ENCODE measurements at regions not wholly inside any gene's neighbourhood (a gene's known extent, or its start where the extent isn't known, plus 50 kb on each side); places are given as distances from the start of the nearest gene placed in this dataset.
"Not testable (repeated sequence)": the region's sequence is repeated elsewhere in the genome, so short reads cannot be mapped to it uniquely, and the experiment has no call there.

DNA sequence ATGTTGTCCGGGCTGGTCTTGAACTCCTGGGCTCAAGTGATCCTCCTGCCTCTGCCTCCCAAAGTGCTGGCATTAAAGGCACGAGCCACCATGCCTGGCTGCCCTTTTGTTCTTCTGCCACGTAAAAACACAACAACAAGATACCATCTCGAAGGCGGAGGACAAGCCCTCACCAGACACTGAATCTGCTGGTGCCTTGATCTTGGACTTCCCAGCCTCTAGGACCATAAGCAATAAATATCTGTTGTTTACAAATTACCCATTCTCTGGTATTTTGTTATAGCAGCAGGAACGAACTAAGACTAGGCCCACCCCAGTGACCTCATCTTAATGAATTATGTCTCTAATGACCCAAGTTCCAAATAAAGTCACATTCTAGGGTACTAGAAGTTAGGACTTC, 128.4 kb upstream of the CACNA1A start:
- no TSS peak for BruUV-seq (replicated peaks)

DNA sequence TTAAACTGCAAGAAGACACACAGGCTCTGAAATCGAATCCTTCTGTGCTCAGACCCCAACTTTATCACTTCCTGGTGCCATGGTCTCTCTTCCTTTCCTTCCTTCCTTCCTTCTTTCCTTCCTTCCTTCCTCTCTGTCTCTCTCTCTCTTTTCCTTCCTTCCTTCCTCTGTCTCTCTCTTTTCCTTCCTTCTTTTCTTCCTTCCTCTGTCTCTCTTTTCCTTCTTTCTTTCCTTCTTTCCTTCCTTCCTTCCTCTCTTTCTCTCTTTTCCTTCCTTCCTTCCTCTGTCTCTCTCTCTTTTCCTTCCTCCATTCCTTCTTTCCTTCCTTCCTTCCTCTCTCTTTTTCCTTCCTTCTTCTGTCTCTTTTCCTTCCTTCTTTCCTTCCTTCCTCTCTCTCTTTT, 127.2 kb upstream of the CACNA1A start:
- no peaks in the 10 kb centered on the region for H4K20me1 ChIP-seq (ENCODE audit: low read length)
- H3K27me3 ChIP-seq (ENCODE audit: low read length), result no peaks in the 10 kb centered on the region
- H3K9me3 ChIP-seq (ENCODE audit: low read length), result 0 out of 2 replicates have a peak, but pooled peaks cover 4% of the 10 kb centered on the region
- POLR2A ChIA-PET (ENCODE audit: unreplicated experiment), result no interaction called here
- ATAC-seq (no peak), DNase-seq (no peak)
- peak overlapping the region; percentile 39 for H2AFZ ChIP-seq (ENCODE audit: low read length)
- CTCF ChIA-PET, result interaction anchor here (0.6 kb wide), 1 partner anchor 43 kb away, joined by 4 read pairs; no protein-coding TSS in a partner anchor
- H3K9ac ChIP-seq (ENCODE audit: low read length), result no peak overlapping the region
- no peak for TF ChIP-seq EZH2phosphoT487 (IDR thresholded peaks at IDR 0.05; ENCODE audit: borderline replicate concordance, low read length)
- TF ChIP-seq, protein P1, sequence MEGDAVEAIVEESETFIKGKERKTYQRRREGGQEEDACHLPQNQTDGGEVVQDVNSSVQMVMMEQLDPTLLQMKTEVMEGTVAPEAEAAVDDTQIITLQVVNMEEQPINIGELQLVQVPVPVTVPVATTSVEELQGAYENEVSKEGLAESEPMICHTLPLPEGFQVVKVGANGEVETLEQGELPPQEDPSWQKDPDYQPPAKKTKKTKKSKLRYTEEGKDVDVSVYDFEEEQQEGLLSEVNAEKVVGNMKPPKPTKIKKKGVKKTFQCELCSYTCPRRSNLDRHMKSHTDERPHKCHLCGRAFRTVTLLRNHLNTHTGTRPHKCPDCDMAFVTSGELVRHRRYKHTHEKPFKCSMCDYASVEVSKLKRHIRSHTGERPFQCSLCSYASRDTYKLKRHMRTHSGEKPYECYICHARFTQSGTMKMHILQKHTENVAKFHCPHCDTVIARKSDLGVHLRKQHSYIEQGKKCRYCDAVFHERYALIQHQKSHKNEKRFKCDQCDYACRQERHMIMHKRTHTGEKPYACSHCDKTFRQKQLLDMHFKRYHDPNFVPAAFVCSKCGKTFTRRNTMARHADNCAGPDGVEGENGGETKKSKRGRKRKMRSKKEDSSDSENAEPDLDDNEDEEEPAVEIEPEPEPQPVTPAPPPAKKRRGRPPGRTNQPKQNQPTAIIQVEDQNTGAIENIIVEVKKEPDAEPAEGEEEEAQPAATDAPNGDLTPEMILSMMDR (conservative IDR thresholded peaks at IDR 0.05; ENCODE audit: low read depth, low read length), result no peak
- TF ChIP-seq EZH2 (IDR thresholded peaks at IDR 0.05; ENCODE audit: low read length, unreplicated experiment), result no peak
- no peak overlapping the region for H3K4me3 ChIP-seq (ENCODE audit: low read length)
- H3K9me2 ChIP-seq (replicated peaks; ENCODE audit: low read length), result no peaks in the 10 kb centered on the region
- no peak overlapping the region for H3K27ac ChIP-seq (ENCODE audit: low read length)
- no TSS peak for BruUV-seq (replicated peaks)
- peak overlapping the region; percentile 44 for H3K4me2 ChIP-seq (ENCODE audit: low read length)
- intact Hi-C loops (cut with micrococcal nuclease), result no loop called here
- H3K4me1 ChIP-seq (ENCODE audit: insufficient read depth, low read length), result peaks cover 29% of the 10 kb centered on the region
- H3K36me3 ChIP-seq (ENCODE audit: low read depth, low read length), result no peaks in the 10 kb centered on the region
- no peaks in the 10 kb centered on the region for H3K79me2 ChIP-seq (ENCODE audit: low read length)
- H3F3A ChIP-seq (ENCODE audit: low read length, unreplicated experiment), result no peaks in the 10 kb centered on the region

More for the DNA sequence above, 128.4 kb upstream of the CACNA1A start:
- ChIA-PET CTCF (interaction anchor here (0.6 kb wide), 1 partner anchor 25 kb away, joined by 3 read pairs; no protein-coding TSS in a partner anchor), POLR2A (ENCODE audit: unreplicated experiment) (no interaction called here)
- Histone ChIP-seq H3K4me2 (ENCODE audit: low read length) (no peak overlapping the region), H3F3A (ENCODE audit: low read length, unreplicated experiment) (no peaks in the 10 kb centered on the region), H3K9me3 (ENCODE audit: low read length) (0 out of 2 replicates have a peak, but pooled peaks cover 4% of the 10 kb centered on the region), H3K27me3 (ENCODE audit: low read length) (no peaks in the 10 kb centered on the region), H3K9ac (ENCODE audit: low read length) (no peak overlapping the region), H3K36me3 (ENCODE audit: low read depth, low read length) (no peaks in the 10 kb centered on the region), H3K4me1 (ENCODE audit: insufficient read depth, low read length) (peaks cover 26% of the 10 kb centered on the region), H3K9me2 (replicated peaks; ENCODE audit: low read length) (no peaks in the 10 kb centered on the region), H3K4me3 (ENCODE audit: low read length) (no peak overlapping the region), H3K27ac (ENCODE audit: low read length) (no peak overlapping the region), H3K79me2 (ENCODE audit: low read length) (no peaks in the 10 kb centered on the region), H2AFZ (ENCODE audit: low read length) (no peak overlapping the region), H4K20me1 (ENCODE audit: low read length) (no peaks in the 10 kb centered on the region)
- no peak for ATAC-seq
- TF ChIP-seq, protein P1 (conservative IDR thresholded peaks at IDR 0.05; ENCODE audit: low read depth, low read length), result no peak
- TF ChIP-seq EZH2phosphoT487 (IDR thresholded peaks at IDR 0.05; ENCODE audit: borderline replicate concordance, low read length), result no peak
- no peak for TF ChIP-seq EZH2 (IDR thresholded peaks at IDR 0.05; ENCODE audit: low read length, unreplicated experiment)
- DNase-seq, result no peak
- intact Hi-C loops (cut with micrococcal nuclease), result no loop called here

- H3K79me2 ChIP-seq (ENCODE audit: low read length), result no peaks in the 10 kb centered on the region
- no peaks in the 10 kb centered on the region for H3K9me2 ChIP-seq (replicated peaks; ENCODE audit: low read length)
- no peak overlapping the region for H3K27ac ChIP-seq (ENCODE audit: low read length)
- peak; percentile 35 for ATAC-seq
- TF ChIP-seq EZH2phosphoT487 (IDR thresholded peaks at IDR 0.05; ENCODE audit: borderline replicate concordance, low read length) (no peak), EZH2 (IDR thresholded peaks at IDR 0.05; ENCODE audit: low read length, unreplicated experiment) (no peak)
- TF ChIP-seq, protein P1 (conservative IDR thresholded peaks at IDR 0.05; ENCODE audit: low read depth, low read length), result no peak
- H3F3A ChIP-seq (ENCODE audit: low read length, unreplicated experiment), result no peaks in the 10 kb centered on the region
- peak overlapping the region; percentile 39 for H2AFZ ChIP-seq (ENCODE audit: low read length)
- no peak overlapping the region; the same call in 1 of the 2 replicates for H3K4me3 ChIP-seq (ENCODE audit: low read length)
- 0 out of 2 replicates have a peak, but pooled peaks cover 4% of the 10 kb centered on the region for H3K9me3 ChIP-seq (ENCODE audit: low read length)
- CTCF ChIA-PET, result no interaction called here
- POLR2A ChIA-PET (ENCODE audit: unreplicated experiment), result no interaction called here
- no peaks in the 10 kb centered on the region for H3K36me3 ChIP-seq (ENCODE audit: low read depth, low read length)
- peaks cover 29% of the 10 kb centered on the region for H3K4me1 ChIP-seq (ENCODE audit: insufficient read depth, low read length)
- peak; percentile 58 for DNase-seq
- no TSS peak for BruUV-seq (replicated peaks)
- H4K20me1 ChIP-seq (ENCODE audit: low read length), result no peaks in the 10 kb centered on the region
- H3K27me3 ChIP-seq (ENCODE audit: low read length), result no peaks in the 10 kb centered on the region
- intact Hi-C loops (cut with micrococcal nuclease), result no loop called here
- H3K4me2 ChIP-seq (ENCODE audit: low read length), result peak overlapping the region; percentile 44
- H3K9ac ChIP-seq (ENCODE audit: low read length), result no peak overlapping the region
Observed at GRCh38 chr19:13633109-13633508, 126.8 kb upstream of the CACNA1A start.

- H3K4me3 ChIP-seq (ENCODE audit: low read length); DNase-seq; H3K36me3 ChIP-seq (ENCODE audit: low read depth, low read length); H3K4me2 ChIP-seq (ENCODE audit: low read length); H2AFZ ChIP-seq (ENCODE audit: low read length); POLR2A ChIA-PET (ENCODE audit: unreplicated experiment); H3K9me2 ChIP-seq (replicated peaks; ENCODE audit: low read length); H3K27me3 ChIP-seq (ENCODE audit: low read length); H3K9ac ChIP-seq (ENCODE audit: low read length); H3K79me2 ChIP-seq (ENCODE audit: low read length); BruUV-seq (replicated peaks); H4K20me1 ChIP-seq (ENCODE audit: low read length); intact Hi-C loops (cut with micrococcal nuclease); H3K27ac ChIP-seq (ENCODE audit: low read length); ATAC-seq; H3K9me3 ChIP-seq (ENCODE audit: low read length); H3F3A ChIP-seq (ENCODE audit: low read length, unreplicated experiment): not testable (repeated sequence)
- CTCF ChIA-PET, result interaction anchor here (0.7 kb wide), 1 partner anchor 21 kb away, joined by 5 read pairs; no protein-coding TSS in a partner anchor
- H3K4me1 ChIP-seq (ENCODE audit: insufficient read depth, low read length), result peaks cover 21% of the 10 kb centered on the region
Observed at GRCh38 chr19:13632164-13632563, 125.9 kb upstream of the CACNA1A start.

Measured in PC-3 (cell line).